ENCODE measurements at regions not wholly inside any gene's neighbourhood (a gene's known extent, or its start where the extent isn't known, plus 50 kb on each side); places are given as distances from the start of the nearest gene placed in this dataset.

GRCh38 chr2:55973673-55974072 lies 50.1 kb upstream of the EFEMP1 start:
- WGBS = 95% methylated on average over 1 of the region's 1 CpG
- Histone ChIP-seq H3K4me1 (ENCODE audit: control insufficient read depth, insufficient read depth, low read length) (no peaks in the 10 kb centered on the region), H3K4me3 (ENCODE audit: low read length) (no peak overlapping the region), H3K27me3 (ENCODE audit: control insufficient read depth, insufficient read depth) (no peaks in the 10 kb centered on the region), H3K27ac (ENCODE audit: low read length) (no peak overlapping the region), H3K9me3 (ENCODE audit: control insufficient read depth, low read length) (no peaks in the 10 kb centered on the region)
- DNase-seq = no peak
- intact Hi-C loops (cut with DNase I) = no loop called here
- no peak for ATAC-seq

DNA sequence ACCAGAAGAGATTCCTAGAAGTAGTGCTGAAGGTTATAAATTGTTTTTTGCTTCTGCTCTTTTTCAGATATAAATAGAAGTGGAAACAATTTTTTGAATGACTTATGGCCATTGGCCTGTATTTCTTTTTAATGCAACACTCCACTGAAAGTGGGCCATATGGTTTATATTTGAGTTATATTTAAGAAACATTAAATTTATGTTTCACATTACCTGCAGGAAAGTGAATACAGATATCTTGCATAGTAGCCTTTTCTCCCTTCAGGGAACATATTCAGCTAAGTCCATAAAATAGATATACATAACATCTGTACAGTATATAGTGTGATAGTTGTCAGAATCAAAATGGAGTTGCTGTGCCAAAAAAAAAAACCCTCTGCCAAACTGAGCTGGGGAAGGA lies 53.1 kb upstream of the EFEMP1 start:
- no peak for DNase-seq
- Histone ChIP-seq H3K27ac (ENCODE audit: low read length) (no peak overlapping the region), H3K4me3 (ENCODE audit: low read length) (no peak overlapping the region), H3K4me1 (ENCODE audit: control insufficient read depth, insufficient read depth, low read length) (no peaks in the 10 kb centered on the region), H3K9me3 (ENCODE audit: control insufficient read depth, low read length) (no peaks in the 10 kb centered on the region), H3K27me3 (ENCODE audit: control insufficient read depth, insufficient read depth) (no peaks in the 10 kb centered on the region)
- no peak for ATAC-seq
- intact Hi-C loops (cut with DNase I) = no loop called here

DNA sequence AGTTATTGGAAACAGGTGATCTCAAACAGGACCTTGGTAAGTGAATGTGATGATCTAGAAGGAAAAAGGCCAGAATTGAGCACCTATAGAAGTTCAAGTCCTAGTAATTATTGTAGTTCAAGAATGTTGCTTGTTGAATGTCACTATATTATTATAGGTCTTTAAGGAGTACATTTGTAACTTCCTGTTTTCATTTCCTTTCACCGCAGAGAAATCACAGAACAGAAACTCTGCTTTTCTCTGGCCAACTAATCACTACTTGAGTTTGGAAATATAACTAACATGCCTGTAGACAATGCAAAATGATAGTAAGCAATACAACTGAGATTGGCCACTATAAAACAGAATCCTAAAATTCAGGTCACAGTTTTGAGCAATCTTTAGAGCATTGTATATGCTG lies 61.8 kb upstream of the EFEMP1 start:
- Histone ChIP-seq H3K27me3 (ENCODE audit: control insufficient read depth, insufficient read depth) (no peaks in the 10 kb centered on the region), H3K4me1 (ENCODE audit: control insufficient read depth, insufficient read depth, low read length) (no peaks in the 10 kb centered on the region), H3K4me3 (ENCODE audit: low read length) (no peak overlapping the region), H3K27ac (ENCODE audit: low read length) (no peak overlapping the region), H3K9me3 (ENCODE audit: control insufficient read depth, low read length) (no peaks in the 10 kb centered on the region)
- no peak for DNase-seq
- WGBS = 35% methylated on average over 1 of the region's 1 CpG
- no peak for ATAC-seq
- intact Hi-C loops (cut with DNase I) = no loop called here

DNA sequence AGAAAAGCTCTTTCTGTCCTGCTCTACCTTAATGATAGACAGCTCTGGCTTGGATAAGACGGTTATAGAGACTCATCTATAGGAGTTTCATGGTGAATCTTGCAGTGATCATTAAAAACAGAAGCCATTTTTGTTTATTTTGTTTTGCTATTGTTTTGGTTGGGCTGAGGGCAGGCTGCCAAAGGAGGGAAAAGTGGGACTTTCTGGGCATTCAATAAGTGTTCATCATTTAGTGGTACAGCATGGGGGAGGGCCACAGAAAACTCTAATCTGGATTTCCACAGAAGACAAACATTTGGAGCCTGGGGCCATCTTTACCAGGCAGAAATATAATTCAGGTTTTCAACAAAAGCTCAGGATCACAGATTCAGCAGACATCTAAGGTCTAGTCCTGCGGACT lies 62.4 kb upstream of the EFEMP1 start:
- WGBS = 93% methylated on average over 2 of the region's 2 CpGs

DNA sequence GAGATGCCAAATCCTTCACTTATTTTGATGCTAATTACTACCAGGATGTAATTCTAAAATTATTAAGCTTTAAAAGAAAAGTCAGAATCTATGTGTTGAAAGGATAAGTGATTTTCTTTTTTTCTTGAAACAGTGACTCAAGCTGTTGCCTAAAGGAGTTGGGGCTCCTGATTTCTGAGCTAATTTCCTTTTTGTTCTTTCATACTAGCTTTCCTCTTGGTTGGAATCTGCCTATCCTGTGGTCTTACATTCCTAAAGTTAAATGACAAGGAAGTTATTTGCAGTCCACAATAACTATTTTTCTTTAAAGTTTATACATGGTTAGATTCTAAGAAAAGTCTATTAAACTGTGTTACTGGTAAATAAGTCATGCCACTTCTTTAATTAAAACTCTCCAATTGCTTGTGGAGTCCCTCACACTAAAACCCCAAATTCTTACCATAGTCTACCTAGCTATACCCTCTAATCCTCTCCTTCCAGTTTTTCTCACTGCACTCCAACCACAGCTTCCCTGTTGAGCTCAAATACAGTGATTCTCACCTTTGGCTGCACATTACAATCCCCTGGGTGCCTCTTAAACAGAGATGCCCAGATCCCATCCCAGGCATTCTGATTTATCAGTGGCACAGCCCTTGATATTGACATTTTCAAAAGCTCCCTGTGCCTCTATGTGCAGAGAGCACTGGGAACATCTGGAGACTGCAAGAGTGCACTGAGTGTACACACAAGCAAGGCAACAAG lies 63.3 kb upstream of the EFEMP1 start:
- Histone ChIP-seq H3K27me3 (ENCODE audit: control insufficient read depth, insufficient read depth) (no peaks in the 10 kb centered on the region), H3K9me3 (ENCODE audit: control insufficient read depth, low read length) (no peaks in the 10 kb centered on the region), H3K27ac (ENCODE audit: low read length) (no peak overlapping the region), H3K4me1 (ENCODE audit: control insufficient read depth, insufficient read depth, low read length) (no peaks in the 10 kb centered on the region), H3K4me3 (ENCODE audit: low read length) (no peak overlapping the region)
- intact Hi-C loops (cut with DNase I) = no loop called here
- ATAC-seq (no peak), DNase-seq (no peak)

More for the DNA sequence above, 62.4 kb upstream of the EFEMP1 start:
- DNase-seq = no peak
- H3K9me3 ChIP-seq (ENCODE audit: control insufficient read depth, low read length) = no peaks in the 10 kb centered on the region
- H3K4me3 ChIP-seq (ENCODE audit: low read length) = no peak overlapping the region
- H3K4me1 ChIP-seq (ENCODE audit: control insufficient read depth, insufficient read depth, low read length) = no peaks in the 10 kb centered on the region
- H3K27ac ChIP-seq (ENCODE audit: low read length) = no peak overlapping the region
- no peak for ATAC-seq
- intact Hi-C loops (cut with DNase I) = no loop called here
- no peaks in the 10 kb centered on the region for H3K27me3 ChIP-seq (ENCODE audit: control insufficient read depth, insufficient read depth)

- ATAC-seq (no peak), DNase-seq (no peak)
- Histone ChIP-seq H3K4me3 (ENCODE audit: low read length) (no peak overlapping the region), H3K9me3 (ENCODE audit: control insufficient read depth, low read length) (no peaks in the 10 kb centered on the region), H3K27ac (ENCODE audit: low read length) (no peak overlapping the region), H3K27me3 (ENCODE audit: control insufficient read depth, insufficient read depth) (no peaks in the 10 kb centered on the region), H3K4me1 (ENCODE audit: control insufficient read depth, insufficient read depth, low read length) (no peaks in the 10 kb centered on the region)
- WGBS = 89% methylated on average over 7 of the region's 7 CpGs
- intact Hi-C loops (cut with DNase I) = no loop called here
Observed at GRCh38 chr2:55989405-55989804, 65.8 kb upstream of the EFEMP1 start.

- H3K9me3 ChIP-seq (ENCODE audit: control insufficient read depth, low read length) = no peaks in the 10 kb centered on the region
- peak; percentile 22 to 55 (median 49) for DNase-seq
- 28% methylated on average over 4 of the region's 4 CpGs for WGBS
- H3K27me3 ChIP-seq (ENCODE audit: control insufficient read depth, insufficient read depth) = no peaks in the 10 kb centered on the region
- H3K4me3 ChIP-seq (ENCODE audit: low read length) = no peak overlapping the region
- peak; percentile 91 to 96 for ATAC-seq
- H3K27ac ChIP-seq (ENCODE audit: low read length) = no peak overlapping the region
- H3K4me1 ChIP-seq (ENCODE audit: control insufficient read depth, insufficient read depth, low read length) = no peaks in the 10 kb centered on the region
- intact Hi-C loops (cut with DNase I) = no loop called here
Observed at GRCh38 chr2:55992455-55992854, 68.9 kb upstream of the EFEMP1 start.

- no peaks in the 10 kb centered on the region for H3K4me1 ChIP-seq (ENCODE audit: control insufficient read depth, insufficient read depth, low read length)
- no peak for DNase-seq
- intact Hi-C loops (cut with DNase I) = no loop called here
- H3K27me3 ChIP-seq (ENCODE audit: control insufficient read depth, insufficient read depth) = no peaks in the 10 kb centered on the region
- 86% methylated on average over 4 of the region's 4 CpGs for WGBS
- H3K27ac ChIP-seq (ENCODE audit: low read length) = no peak overlapping the region
- ATAC-seq = no peak
- no peak overlapping the region for H3K4me3 ChIP-seq (ENCODE audit: low read length)
- no peaks in the 10 kb centered on the region for H3K9me3 ChIP-seq (ENCODE audit: control insufficient read depth, low read length)
Observed at GRCh38 chr2:55993685-55994084, 70.1 kb upstream of the EFEMP1 start.

DNA sequence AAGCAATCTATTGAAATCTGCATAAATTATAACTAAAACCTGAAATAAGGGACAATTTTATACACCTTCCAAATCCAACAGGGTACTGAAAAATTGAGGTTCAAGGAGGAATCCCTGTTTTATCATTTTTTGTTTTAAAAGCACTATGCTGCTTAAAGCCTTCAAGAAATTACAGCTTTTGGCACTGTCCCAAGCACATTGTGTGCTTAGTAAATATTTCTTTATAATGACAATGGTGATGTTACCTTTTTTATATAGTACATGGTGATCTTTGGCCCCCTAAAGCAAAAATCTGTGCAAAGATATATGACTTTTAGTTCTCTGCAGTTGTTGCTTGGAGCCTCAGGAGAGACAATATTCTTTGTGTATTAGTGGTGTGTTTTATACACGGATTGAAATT lies 71.6 kb upstream of the EFEMP1 start:
- no peaks in the 10 kb centered on the region for H3K27me3 ChIP-seq (ENCODE audit: control insufficient read depth, insufficient read depth)
- H3K4me1 ChIP-seq (ENCODE audit: control insufficient read depth, insufficient read depth, low read length) = no peaks in the 10 kb centered on the region
- intact Hi-C loops (cut with DNase I) = no loop called here
- H3K9me3 ChIP-seq (ENCODE audit: control insufficient read depth, low read length) = no peaks in the 10 kb centered on the region
- H3K4me3 ChIP-seq (ENCODE audit: low read length) = no peak overlapping the region
- WGBS = 81% methylated on average over 1 of the region's 1 CpG
- ATAC-seq (no peak), DNase-seq (no peak)
- H3K27ac ChIP-seq (ENCODE audit: low read length) = no peak overlapping the region

GRCh38 chr2:55995902-55996301 lies 72.3 kb upstream of the EFEMP1 start:
- no peak overlapping the region for H3K4me3 ChIP-seq (ENCODE audit: low read length)
- no peaks in the 10 kb centered on the region for H3K27me3 ChIP-seq (ENCODE audit: control insufficient read depth, insufficient read depth)
- intact Hi-C loops (cut with DNase I) = no loop called here
- DNase-seq (no peak), ATAC-seq (no peak)
- no peaks in the 10 kb centered on the region for H3K9me3 ChIP-seq (ENCODE audit: control insufficient read depth, low read length)
- no peaks in the 10 kb centered on the region for H3K4me1 ChIP-seq (ENCODE audit: control insufficient read depth, insufficient read depth, low read length)
- 77% methylated on average over 2 of the region's 2 CpGs for WGBS
- no peak overlapping the region for H3K27ac ChIP-seq (ENCODE audit: low read length)

- Histone ChIP-seq H3K4me1 (ENCODE audit: control insufficient read depth, insufficient read depth, low read length) (no peaks in the 10 kb centered on the region), H3K4me3 (ENCODE audit: low read length) (no peak overlapping the region), H3K9me3 (ENCODE audit: control insufficient read depth, low read length) (no peaks in the 10 kb centered on the region), H3K27me3 (ENCODE audit: control insufficient read depth, insufficient read depth) (no peaks in the 10 kb centered on the region), H3K27ac (ENCODE audit: low read length) (no peak overlapping the region)
- intact Hi-C loops (cut with DNase I) = no loop called here
- DNase-seq = no peak
- no peak for ATAC-seq
Observed at GRCh38 chr2:55999231-55999630, 75.6 kb upstream of the EFEMP1 start.

DNA sequence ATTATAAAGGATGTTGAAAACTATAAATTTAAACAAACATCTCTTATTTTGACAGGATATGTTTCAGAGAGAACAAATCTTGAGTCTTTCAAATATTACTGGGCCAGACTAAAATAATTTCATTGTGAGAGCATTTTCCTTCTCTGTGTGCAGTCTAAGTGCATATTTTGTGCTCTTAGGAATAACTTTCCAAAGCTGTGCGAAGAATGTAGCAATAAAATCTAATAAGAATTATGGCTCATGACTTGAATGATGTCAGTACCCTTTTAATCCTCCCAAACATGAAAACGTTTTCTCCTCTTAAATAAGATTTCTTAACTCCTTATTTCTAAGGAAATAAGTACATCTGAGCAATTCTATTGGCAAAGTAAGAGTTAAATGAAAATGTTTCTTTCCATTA lies 76.2 kb upstream of the EFEMP1 start:
- Histone ChIP-seq H3K27me3 (ENCODE audit: control insufficient read depth, insufficient read depth) (no peaks in the 10 kb centered on the region), H3K9me3 (ENCODE audit: control insufficient read depth, low read length) (no peaks in the 10 kb centered on the region), H3K4me3 (ENCODE audit: low read length) (no peak overlapping the region), H3K27ac (ENCODE audit: low read length) (no peak overlapping the region), H3K4me1 (ENCODE audit: control insufficient read depth, insufficient read depth, low read length) (no peaks in the 10 kb centered on the region)
- DNase-seq (no peak), ATAC-seq (no peak)
- intact Hi-C loops (cut with DNase I) = loop anchor here in 1 of 4 donors (10.0 kb wide), 1 partner anchor 235 kb away; no protein-coding TSS in a partner anchor
- 46% methylated on average over 2 of the region's 2 CpGs for WGBS
